ENCODE measurements at regions not wholly inside any gene's neighbourhood (a gene's known extent, or its start where the extent isn't known, plus 50 kb on each side); places are given as distances from the start of the nearest gene placed in this dataset.
"Not testable (repeated sequence)": the region's sequence is repeated elsewhere in the genome, so short reads cannot be mapped to it uniquely, and the experiment has no call there.

DNA sequence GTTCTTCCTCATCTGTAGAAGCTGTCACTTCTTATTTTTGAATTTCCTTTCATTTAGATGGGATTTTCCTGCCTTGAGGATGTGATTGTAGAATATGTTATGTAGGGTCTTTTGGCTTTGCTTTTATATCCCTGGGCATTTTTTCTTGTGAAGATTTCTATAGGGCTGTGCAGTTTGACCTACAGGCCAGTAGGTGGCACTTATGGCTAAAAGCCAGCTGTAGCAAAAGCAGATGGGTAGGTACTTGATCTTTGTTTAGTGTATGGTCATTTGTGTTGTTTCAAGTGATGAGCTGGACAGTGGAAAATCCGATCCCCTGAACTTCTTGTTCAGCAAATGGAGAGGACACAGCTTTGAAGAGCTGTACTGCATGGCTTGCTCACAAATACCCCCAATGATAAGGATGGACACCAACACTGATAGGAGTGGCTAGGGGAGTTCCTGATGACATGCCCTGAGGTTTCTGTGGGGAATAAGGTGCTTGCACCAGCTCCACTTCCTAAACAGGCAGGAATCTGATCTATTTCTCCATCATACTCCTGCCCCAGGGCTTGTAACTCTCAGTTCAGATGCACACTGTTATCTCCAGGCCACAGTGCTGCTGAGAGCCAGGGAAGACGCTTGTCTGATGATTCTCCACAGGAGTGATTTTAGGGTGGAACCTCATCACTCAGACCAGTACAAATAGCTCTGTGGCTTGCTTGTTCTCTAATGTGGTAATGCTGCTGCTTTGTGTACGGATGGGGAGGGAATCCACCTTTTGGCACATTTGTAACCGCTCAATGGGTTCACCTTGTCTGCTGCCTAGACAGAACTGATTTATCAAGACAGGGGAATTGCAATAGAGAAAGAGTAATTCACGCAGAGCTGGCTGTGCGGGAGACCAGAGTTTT lies 417.1 kb upstream of the MAGEB16 start:
- intact Hi-C loops (cut with DNase I): no loop called here
- H3K9me3 ChIP-seq (ENCODE audit: control insufficient read depth, low read length): no peaks in the 10 kb centered on the region
- no peaks in the 10 kb centered on the region for H3K36me3 ChIP-seq (ENCODE audit: control insufficient read depth in 1 of 2, insufficient read depth in 2 of 2, low read length in 1 of 2)
- no peaks in the 10 kb centered on the region for H3K27me3 ChIP-seq (ENCODE audit: control insufficient read depth in 1 of 2, insufficient read depth in 2 of 2, low read length in 1 of 2)
- no peaks in the 10 kb centered on the region for H3K4me1 ChIP-seq (ENCODE audit: control insufficient read depth in 1 of 2, insufficient read depth in 2 of 2, low read length in 2 of 2)
- DNase-seq (no peak), ATAC-seq (ENCODE audit: low FRiP score) (no peak)
- no peak overlapping the region for H3K4me3 ChIP-seq (ENCODE audit: low read length in 2 of 2)
- 69 to 94% methylated on average over 6 of the region's 6 CpGs for WGBS, 2 donors
- H3K27ac ChIP-seq (ENCODE audit: low read depth in 1 of 2, low read length in 2 of 2): no peak overlapping the region

DNA sequence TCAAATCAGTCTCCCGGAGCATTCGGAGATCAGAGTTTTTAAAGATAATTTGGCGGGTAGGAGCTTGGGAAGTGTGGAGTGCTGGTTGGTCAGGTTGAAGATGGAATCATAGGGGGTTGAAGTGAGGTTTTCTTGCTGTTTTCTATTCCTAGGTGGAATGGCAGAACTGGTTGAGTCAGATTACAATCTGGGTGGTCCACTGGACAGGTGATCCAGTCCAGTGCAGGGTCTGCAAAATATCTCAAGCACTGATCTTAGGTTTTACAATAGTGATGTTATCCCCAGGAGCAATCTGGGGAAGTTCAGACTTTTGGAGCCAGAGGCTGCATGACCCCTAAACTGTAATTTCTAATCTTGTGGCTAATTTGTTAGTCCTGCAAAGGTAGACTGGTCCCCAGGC lies 416.4 kb upstream of the MAGEB16 start:
- H3K36me3 ChIP-seq (ENCODE audit: control insufficient read depth in 1 of 2, insufficient read depth in 2 of 2, low read length in 1 of 2); intact Hi-C loops (cut with DNase I); H3K4me1 ChIP-seq (ENCODE audit: control insufficient read depth in 1 of 2, insufficient read depth in 2 of 2, low read length in 2 of 2); H3K9me3 ChIP-seq (ENCODE audit: control insufficient read depth, low read length); H3K27me3 ChIP-seq (ENCODE audit: control insufficient read depth in 1 of 2, insufficient read depth in 2 of 2, low read length in 1 of 2); H3K4me3 ChIP-seq (ENCODE audit: low read length in 2 of 2); DNase-seq; H3K27ac ChIP-seq (ENCODE audit: low read depth in 1 of 2, low read length in 2 of 2); ATAC-seq (ENCODE audit: low FRiP score): not testable (repeated sequence)
- 87 to 98% methylated on average over 3 of the region's 3 CpGs for WGBS, 2 donors

DNA sequence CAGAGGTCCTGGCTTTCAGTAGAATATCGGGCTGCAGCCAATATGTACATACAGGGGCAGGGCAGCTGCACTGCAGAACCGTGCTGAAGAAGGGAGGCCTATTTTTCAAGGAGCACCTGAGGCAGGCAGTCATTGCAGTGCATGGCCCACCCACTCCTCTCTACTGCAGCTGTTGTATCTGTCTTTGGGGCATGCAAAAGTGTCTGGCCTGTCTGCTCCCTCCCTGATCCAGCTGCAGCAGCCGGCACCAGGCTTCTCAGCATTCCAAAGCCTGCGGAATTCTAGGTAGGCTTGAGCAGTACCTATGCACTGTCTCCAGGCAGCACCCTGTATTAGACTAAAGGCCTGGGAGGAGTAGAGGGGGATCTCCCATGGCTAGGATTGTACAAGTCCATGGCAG lies 415.2 kb upstream of the MAGEB16 start:
- no peak overlapping the region for H3K4me3 ChIP-seq (ENCODE audit: low read length in 2 of 2)
- DNase-seq (no peak), ATAC-seq (ENCODE audit: low FRiP score) (no peak)
- 61 to 90% methylated on average over 4 of the region's 4 CpGs for WGBS, 2 donors
- H3K36me3 ChIP-seq (ENCODE audit: control insufficient read depth in 1 of 2, insufficient read depth in 2 of 2, low read length in 1 of 2): no peaks in the 10 kb centered on the region
- H3K27me3 ChIP-seq (ENCODE audit: control insufficient read depth in 1 of 2, insufficient read depth in 2 of 2, low read length in 1 of 2): no peaks in the 10 kb centered on the region
- no peak overlapping the region for H3K27ac ChIP-seq (ENCODE audit: low read depth in 1 of 2, low read length in 2 of 2)
- H3K4me1 ChIP-seq (ENCODE audit: control insufficient read depth in 1 of 2, insufficient read depth in 2 of 2, low read length in 2 of 2): no peaks in the 10 kb centered on the region
- intact Hi-C loops (cut with DNase I): no loop called here
- H3K9me3 ChIP-seq (ENCODE audit: control insufficient read depth, low read length): no peaks in the 10 kb centered on the region

DNA sequence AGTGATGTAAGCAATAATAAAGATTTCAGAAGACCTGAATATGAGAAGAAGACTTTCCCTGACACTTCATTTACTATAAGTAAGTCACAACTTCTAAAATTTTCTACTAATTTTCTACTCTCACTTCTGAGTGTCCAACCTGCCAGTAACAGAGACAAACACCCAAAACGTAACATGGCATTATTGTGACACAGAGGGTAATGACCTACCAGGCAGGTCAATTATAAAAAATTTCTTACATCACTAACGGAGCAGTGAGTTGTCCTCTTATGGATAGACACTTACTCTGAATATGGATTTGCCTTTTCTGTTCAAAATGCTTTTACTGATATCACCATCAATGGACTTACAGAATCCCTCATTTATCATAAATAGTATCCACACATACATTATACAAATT lies 405.9 kb upstream of the MAGEB16 start:
- no peaks in the 10 kb centered on the region for H3K27me3 ChIP-seq (ENCODE audit: control insufficient read depth in 1 of 2, insufficient read depth in 2 of 2, low read length in 1 of 2)
- ATAC-seq (ENCODE audit: low FRiP score) (no peak), DNase-seq (no peak)
- H3K9me3 ChIP-seq (ENCODE audit: control insufficient read depth, low read length): no peaks in the 10 kb centered on the region
- no peak overlapping the region for H3K27ac ChIP-seq (ENCODE audit: low read depth in 1 of 2, low read length in 2 of 2)
- WGBS, 2 donors: 67 to 97% methylated on average over 2 of the region's 2 CpGs
- H3K4me1 ChIP-seq (ENCODE audit: control insufficient read depth in 1 of 2, insufficient read depth in 2 of 2, low read length in 2 of 2): no peaks in the 10 kb centered on the region
- H3K4me3 ChIP-seq (ENCODE audit: low read length in 2 of 2): no peak overlapping the region
- intact Hi-C loops (cut with DNase I): no loop called here
- no peaks in the 10 kb centered on the region for H3K36me3 ChIP-seq (ENCODE audit: control insufficient read depth in 1 of 2, insufficient read depth in 2 of 2, low read length in 1 of 2)

- H3K36me3 ChIP-seq (ENCODE audit: control insufficient read depth in 1 of 2, insufficient read depth in 2 of 2, low read length in 1 of 2): no peaks in the 10 kb centered on the region
- H3K27me3 ChIP-seq (ENCODE audit: control insufficient read depth in 1 of 2, insufficient read depth in 2 of 2, low read length in 1 of 2): no peaks in the 10 kb centered on the region
- H3K9me3 ChIP-seq (ENCODE audit: control insufficient read depth, low read length): no peaks in the 10 kb centered on the region
- 96 to 99% methylated on average over 2 of the region's 2 CpGs for WGBS, 2 donors
- intact Hi-C loops (cut with DNase I): no loop called here
- ATAC-seq (ENCODE audit: low FRiP score) (no peak), DNase-seq (no peak)
- H3K4me3 ChIP-seq (ENCODE audit: low read length in 2 of 2): no peak overlapping the region
- H3K4me1 ChIP-seq (ENCODE audit: control insufficient read depth in 1 of 2, insufficient read depth in 2 of 2, low read length in 2 of 2): no peaks in the 10 kb centered on the region
- no peak overlapping the region for H3K27ac ChIP-seq (ENCODE audit: low read depth in 1 of 2, low read length in 2 of 2)
These were observed 391.8 kb upstream of the MAGEB16 start for GRCh38 chrX:35406386-35406785.

DNA sequence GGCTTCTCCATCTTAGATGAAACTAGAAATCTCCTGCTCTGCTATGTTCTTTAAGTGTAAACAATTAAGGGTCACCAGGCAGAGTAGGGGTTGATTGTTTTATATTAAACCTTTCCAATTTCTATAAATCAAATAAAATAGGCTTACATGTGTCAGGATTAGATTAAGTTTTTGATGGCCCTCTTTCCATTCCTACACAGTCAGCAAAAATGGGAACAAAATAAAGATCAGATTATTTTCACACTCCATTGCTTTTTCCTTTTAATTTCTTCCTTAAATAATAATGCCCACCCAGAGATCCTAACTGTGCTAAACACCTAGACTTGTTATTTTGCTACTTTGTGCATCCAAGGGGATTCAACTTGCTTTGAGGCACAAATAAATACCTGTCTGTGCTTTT lies 381.4 kb upstream of the MAGEB16 start:
- no peak for ATAC-seq (ENCODE audit: low FRiP score)

GRCh38 chrX:35432056-35432455 lies 366.1 kb upstream of the MAGEB16 start:
- Histone ChIP-seq H3K4me1 (ENCODE audit: control insufficient read depth in 1 of 2, insufficient read depth in 2 of 2, low read length in 2 of 2) (no peaks in the 10 kb centered on the region), H3K4me3 (ENCODE audit: low read length in 2 of 2) (no peak overlapping the region), H3K9me3 (ENCODE audit: control insufficient read depth, low read length) (no peaks in the 10 kb centered on the region), H3K36me3 (ENCODE audit: control insufficient read depth in 1 of 2, insufficient read depth in 2 of 2, low read length in 1 of 2) (no peaks in the 10 kb centered on the region), H3K27me3 (ENCODE audit: control insufficient read depth in 1 of 2, insufficient read depth in 2 of 2, low read length in 1 of 2) (no peaks in the 10 kb centered on the region), H3K27ac (ENCODE audit: low read depth in 1 of 2, low read length in 2 of 2) (no peak overlapping the region)
- no peak for ATAC-seq (ENCODE audit: low FRiP score)
- WGBS, 2 donors: 51 to 68% methylated on average over 2 of the region's 2 CpGs
- no peak for DNase-seq
- intact Hi-C loops (cut with DNase I): no loop called here

More for the DNA sequence above, 381.4 kb upstream of the MAGEB16 start:
- no peaks in the 10 kb centered on the region for H3K4me1 ChIP-seq (ENCODE audit: control insufficient read depth in 1 of 2, insufficient read depth in 2 of 2, low read length in 2 of 2)
- intact Hi-C loops (cut with DNase I): no loop called here
- no peaks in the 10 kb centered on the region for H3K27me3 ChIP-seq (ENCODE audit: control insufficient read depth in 1 of 2, insufficient read depth in 2 of 2, low read length in 1 of 2)
- no peak for DNase-seq
- H3K4me3 ChIP-seq (ENCODE audit: low read length in 2 of 2): no peak overlapping the region
- no peak overlapping the region for H3K27ac ChIP-seq (ENCODE audit: low read depth in 1 of 2, low read length in 2 of 2)
- H3K36me3 ChIP-seq (ENCODE audit: control insufficient read depth in 1 of 2, insufficient read depth in 2 of 2, low read length in 1 of 2): no peaks in the 10 kb centered on the region
- H3K9me3 ChIP-seq (ENCODE audit: control insufficient read depth, low read length): no peaks in the 10 kb centered on the region

DNA sequence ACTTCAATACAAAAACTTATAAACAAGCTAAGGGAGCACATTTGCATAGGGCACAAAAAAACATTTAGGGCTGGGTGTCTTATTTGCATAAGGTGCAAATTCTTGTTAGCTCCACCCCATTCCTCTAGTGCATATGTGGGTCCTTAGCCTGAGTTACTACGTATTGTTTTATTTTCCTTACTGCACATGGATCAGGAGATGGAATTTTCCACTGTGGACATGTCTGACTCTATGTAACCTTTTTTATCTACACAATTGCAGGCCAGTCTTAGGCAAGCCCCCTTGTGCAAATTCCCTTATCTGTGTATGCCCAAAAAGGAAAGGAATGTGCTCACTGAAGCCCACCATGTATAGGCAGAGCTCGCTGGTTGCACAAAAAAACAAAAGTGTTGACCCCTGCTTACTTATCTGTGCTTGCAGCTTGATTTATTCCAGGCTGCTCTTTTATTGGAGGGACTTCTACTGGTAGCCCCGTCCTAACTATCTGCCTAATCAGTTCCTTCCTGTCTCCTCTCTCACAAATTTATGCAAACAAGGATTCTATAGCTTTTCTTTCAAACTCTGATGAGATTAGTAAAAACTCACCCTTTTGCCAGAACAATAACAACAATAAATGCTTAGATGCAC lies 359.0 kb upstream of the MAGEB16 start:
- intact Hi-C loops (cut with DNase I): no loop called here
- ATAC-seq (ENCODE audit: low FRiP score) (no peak), DNase-seq (no peak)
- Histone ChIP-seq H3K4me3 (ENCODE audit: low read length in 2 of 2) (no peak overlapping the region), H3K27ac (ENCODE audit: low read depth in 1 of 2, low read length in 2 of 2) (no peak overlapping the region), H3K4me1 (ENCODE audit: control insufficient read depth in 1 of 2, insufficient read depth in 2 of 2, low read length in 2 of 2) (no peaks in the 10 kb centered on the region), H3K9me3 (ENCODE audit: control insufficient read depth, low read length) (no peaks in the 10 kb centered on the region), H3K36me3 (ENCODE audit: control insufficient read depth in 1 of 2, insufficient read depth in 2 of 2, low read length in 1 of 2) (no peaks in the 10 kb centered on the region), H3K27me3 (ENCODE audit: control insufficient read depth in 1 of 2, insufficient read depth in 2 of 2, low read length in 1 of 2) (no peaks in the 10 kb centered on the region)
- WGBS, 2 donors: 46 to 51% methylated on average over 3 of the region's 3 CpGs

- ATAC-seq (ENCODE audit: low FRiP score) (no peak), DNase-seq (no peak)
- Histone ChIP-seq H3K36me3 (ENCODE audit: control insufficient read depth in 1 of 2, insufficient read depth in 2 of 2, low read length in 1 of 2) (no peaks in the 10 kb centered on the region), H3K4me1 (ENCODE audit: control insufficient read depth in 1 of 2, insufficient read depth in 2 of 2, low read length in 2 of 2) (no peaks in the 10 kb centered on the region), H3K4me3 (ENCODE audit: low read length in 2 of 2) (no peak overlapping the region), H3K27ac (ENCODE audit: low read depth in 1 of 2, low read length in 2 of 2) (no peak overlapping the region), H3K27me3 (ENCODE audit: control insufficient read depth in 1 of 2, insufficient read depth in 2 of 2, low read length in 1 of 2) (no peaks in the 10 kb centered on the region), H3K9me3 (ENCODE audit: control insufficient read depth, low read length) (no peaks in the 10 kb centered on the region)
- intact Hi-C loops (cut with DNase I): no loop called here
- WGBS, 2 donors: 67 to 76% methylated on average over 2 of the region's 2 CpGs
These were observed 358.4 kb upstream of the MAGEB16 start for GRCh38 chrX:35439692-35440091.
